DMS153 (cell line): ENCODE measurements at regions not wholly inside any gene's neighbourhood (a gene's known extent, or its start where the extent isn't known, plus 50 kb on each side); places are given as distances from the start of the nearest gene placed in this dataset.

Experiments used
- DNase-seq: peaks from one replicate; lab custom pipeline; 2025; lab: John Stamatoyannopoulos, UW

DNA sequence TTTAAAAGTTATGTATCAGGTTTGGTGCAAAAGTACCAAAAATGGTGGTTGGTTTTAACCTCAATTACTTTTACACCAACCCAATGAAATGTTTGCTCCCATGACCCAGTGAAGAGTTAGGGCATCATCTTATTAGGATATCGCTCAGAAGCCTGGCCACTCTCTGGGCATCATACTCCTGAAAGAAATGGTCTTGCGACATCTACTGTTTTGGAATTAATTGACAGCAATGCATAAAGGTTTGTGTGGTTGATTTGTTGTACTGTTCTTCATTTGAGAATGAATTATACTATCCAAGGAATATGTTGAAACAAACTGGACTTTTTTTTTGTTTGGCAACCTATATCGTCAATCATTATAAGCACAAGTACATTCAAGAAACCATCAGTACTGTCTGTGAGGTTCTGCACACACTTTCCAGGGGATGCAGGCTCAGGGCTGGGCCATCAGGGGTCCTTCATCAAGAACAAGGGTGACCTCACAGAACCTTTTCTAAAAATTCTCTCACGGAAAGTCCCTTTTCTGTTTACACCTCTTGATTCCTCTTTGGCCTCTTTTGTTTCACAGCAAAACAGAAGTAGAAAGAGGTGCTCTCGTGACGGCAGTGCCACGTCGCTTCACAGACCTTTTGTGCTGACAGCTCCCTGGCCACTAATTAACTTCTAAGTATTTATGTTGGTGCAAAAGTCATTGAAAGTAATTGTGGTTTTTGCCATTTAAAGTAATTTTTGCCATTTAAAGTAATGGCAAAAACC lies 117.2 kb upstream of the KLF6 start:
- no peak for DNase-seq

DNA sequence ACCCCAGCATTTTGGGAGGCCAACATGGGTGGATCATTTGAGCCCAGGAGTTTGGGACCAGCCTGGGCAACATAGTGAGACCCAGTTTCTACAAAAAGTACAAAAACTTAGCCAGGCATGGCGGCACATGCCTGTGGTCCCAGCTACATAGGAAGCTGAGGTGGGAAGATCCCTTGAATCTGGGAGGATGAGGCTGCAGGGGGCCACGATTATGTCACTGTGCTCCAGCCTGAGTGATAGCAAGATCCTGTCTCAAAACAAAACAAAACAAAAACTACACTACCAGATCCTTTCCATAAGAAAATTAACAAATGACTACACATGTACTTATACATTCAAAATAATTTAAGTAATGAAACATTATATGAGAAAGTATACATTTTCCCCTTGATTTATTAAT lies 116.4 kb upstream of the KLF6 start:
- no peak for DNase-seq

DNA sequence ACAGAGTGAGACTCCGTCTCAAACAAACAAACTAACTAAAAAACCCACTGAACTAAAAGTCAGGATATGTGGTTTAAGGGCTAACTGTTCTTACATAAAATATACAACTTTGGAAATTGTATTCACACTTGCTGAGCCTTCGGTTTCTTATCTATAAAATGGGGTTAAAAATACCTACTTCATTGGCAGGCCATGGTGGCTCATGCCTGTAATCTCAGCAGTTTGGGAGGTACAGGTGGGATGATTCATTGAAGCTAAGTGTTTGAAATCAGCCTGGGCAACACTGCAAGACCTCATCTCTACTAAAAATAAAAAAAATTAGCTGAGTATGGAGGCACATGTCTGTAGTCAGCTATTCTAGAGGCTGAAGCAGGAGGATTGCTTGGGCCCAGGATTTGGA lies 115.4 kb upstream of the KLF6 start:
- DNase-seq = no peak

DNA sequence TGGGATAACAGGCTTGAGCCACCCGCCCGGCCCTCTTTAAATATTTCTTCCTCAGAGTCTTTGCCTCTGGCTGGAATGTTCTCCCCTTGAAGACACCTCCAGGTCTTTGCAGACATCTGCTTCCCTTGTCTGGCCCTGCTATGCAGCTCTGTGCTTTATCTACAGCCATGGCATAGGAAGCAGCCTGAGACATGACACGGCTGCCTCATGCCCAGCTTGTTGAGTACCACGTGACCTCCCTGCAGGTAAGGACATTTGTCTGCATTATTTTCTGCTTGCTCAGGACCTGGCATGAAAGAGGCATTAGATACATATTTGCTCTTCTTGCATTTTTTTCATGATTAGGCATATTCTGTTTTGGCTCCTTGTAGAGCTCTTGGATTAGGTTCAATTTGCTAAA lies 113.8 kb upstream of the KLF6 start:
- peak; percentile 54 for DNase-seq

DNA sequence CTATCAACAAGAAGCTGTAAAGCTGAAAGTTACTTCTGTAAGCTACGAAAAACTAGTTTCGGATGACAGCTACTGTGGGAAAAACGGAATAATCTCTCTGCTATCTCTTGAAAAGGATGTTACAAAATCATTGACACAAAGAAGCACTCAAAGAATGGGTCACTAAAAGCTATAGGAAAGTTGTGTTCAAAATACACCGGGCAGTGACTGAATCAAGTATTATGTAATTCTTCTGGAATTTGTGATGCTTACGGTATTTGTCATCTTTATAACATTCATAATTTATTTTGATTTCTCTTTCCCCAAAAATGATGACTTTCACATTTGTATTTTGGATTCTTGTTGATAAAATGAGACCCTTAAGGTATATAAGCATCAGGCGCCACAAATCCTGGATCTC lies 112.1 kb upstream of the KLF6 start:
- no peak for DNase-seq

DNA sequence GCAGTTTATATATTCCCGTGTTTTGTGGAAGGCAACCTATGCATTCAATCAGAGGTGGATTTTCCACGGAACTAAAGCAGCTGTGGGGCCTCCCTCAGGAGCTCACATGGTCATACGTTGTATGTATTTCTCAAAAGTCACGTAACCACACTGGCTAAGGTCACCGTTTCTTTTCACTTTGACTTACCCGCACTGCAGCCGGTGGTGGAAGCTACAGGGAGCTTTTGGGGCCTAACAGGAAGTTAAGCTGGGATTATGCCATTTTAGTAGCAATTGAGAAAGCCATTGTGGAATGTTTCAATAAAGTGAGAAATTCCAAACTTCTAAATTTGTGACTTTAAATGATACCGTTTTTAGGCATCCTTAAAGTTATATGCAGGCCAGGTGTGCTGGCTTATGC lies 111.2 kb upstream of the KLF6 start:
- no peak for DNase-seq

DNA sequence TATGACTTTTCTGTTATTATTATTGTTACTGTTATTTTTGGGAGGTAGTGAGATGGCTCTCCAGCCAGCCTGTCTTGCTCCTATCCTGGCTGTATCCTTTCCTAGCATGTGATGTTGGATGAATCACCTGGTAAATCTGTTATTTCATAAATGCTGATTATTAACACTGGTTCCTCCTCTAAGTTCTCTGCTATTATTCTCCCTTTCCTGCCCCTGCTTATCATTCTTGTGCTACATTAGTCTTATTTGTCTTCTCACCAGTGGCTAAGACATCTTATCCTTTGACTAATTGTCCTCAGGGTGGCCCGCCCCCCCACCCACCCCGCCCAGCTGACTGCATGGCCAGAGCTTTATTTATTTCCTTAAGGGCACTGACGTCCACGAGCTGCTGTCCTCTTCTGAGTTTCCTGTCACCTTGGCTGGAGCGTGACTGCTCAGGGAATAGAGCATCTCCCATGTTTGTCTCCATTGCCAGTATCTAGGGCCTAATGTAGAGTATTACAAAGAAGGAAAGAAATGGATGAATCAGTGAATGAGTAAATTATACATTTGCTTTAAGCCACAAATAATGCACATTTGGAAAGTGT lies 110.1 kb upstream of the KLF6 start:
- no peak for DNase-seq

DNA sequence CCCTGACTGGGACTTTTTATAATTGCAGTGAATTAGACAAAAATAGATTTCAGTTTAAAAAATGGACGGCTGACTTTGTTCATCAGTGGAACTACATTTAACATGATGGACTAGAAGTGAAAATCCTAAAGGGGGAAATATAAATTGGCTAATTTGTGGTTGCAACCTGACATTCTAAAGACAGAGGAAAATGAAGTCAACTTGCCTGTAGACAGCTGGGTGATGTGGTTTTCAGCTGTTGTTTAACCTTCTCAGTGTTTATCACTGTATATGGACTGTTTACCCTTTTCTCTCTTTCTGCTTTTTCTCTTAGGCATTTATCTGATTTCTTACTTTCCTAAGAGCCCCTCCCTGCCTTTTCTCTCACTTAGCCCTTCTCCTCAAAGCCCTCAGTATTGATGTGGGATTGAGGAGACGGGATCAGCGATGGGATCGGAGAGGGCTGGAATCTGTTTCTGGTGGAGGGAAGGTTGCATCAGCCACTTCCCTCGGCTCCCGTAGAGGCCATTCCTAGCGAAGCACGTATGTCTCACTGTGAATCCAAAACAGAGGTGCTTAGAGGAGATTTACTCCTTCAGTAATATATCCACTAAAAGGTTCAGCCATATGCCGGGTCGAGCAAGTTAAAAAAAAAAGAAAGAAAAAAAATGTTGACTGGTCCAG lies 109.0 kb upstream of the KLF6 start:
- DNase-seq = no peak

DNA sequence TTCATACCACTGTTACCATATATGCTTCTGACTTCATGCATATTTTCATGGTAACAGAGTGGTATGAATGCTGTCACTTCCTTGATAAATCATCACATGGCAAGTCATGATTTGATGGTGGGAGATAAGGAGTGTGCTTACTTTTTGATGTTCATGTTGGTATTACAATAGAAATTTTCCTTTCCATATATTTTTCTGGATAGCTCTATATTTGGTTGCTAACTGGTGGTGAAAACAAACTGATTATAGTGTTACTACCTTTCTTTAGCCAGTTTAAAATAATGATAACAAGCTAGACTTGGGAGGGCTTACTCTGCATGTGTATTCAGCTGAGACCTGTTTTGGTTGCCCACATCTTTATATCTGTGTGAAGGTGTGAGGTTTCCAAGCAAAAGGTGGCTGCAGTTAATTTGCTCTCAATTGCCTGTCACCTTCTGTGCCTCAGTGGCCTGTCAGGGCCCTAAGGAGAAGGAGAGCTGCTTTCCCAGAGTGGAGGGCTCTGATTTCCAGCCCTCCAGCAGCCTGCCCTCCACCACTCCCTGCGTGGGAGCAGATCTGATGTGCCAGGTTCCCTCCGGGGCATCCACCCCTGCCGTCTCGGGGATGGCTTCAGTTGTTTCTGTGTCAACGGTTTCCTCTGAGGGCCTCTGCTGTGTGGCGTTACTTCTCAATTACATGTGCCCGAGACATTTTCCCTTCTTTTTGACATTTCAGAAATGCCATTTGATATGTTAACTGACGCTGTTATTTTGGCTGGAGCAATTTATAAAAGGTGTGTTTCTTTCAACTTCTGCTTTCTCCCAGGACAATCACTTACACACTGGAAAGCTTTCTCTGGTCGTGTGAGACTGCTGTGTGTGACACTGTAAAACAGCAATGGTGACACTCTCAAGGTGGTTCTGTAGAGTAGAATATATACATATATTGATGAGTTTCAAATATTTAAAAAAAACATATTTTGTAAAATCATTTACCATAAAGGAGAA lies 107.7 kb upstream of the KLF6 start:
- DNase-seq = no peak

DNA sequence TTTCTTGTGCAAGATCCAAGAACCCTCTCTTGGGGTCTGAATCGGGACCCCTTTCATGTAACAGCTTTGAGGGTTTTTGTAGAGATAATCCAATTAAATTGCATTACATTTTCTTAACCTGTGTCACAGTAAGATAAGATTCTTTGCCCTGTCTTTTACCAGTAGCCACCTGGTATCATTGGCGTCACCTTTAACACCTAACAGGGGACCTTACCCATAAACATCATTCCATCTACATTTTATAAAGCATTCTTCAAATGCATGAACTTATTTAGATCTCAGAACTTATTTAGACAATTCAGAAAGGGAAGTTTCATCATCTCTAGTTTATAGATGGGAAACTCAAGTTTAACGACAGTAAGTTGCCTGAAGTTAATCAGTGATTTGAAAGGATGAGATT lies 106.4 kb upstream of the KLF6 start:
- DNase-seq = no peak

DNA sequence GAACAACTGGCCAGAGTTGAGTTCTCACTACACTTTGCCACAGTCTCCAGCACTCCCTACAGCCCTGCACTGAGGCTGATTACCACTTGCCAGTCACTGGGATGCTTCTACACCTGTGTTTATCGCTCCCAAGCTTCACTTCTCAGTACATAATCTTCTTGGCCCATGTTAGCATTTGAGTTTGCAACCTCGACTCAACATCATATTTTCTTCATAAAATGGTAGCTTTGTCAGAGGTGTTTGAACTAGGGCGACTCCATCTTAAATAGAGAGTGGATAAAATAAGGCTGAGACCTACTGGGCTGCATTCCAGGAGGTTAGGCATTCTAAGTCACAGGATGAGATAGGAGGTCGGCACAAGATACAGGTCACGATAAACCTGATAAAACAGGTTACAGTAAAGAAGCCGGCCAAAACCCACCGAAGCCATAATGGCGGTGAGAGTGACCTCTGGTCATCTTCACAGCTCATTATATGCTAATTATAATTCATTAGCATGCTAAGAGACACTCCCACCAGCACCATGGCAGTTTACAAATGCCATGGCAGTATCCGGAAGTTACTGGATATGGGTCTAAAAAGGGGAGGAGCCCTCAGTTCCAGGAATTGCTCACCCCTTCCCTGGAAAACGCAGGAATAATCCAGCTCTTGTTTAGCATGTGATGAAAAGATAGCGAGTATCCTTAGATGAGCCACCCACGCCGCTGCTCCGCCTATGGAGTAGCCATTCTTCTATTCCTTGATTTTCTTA lies 105.8 kb upstream of the KLF6 start:
- DNase-seq = no peak

DNA sequence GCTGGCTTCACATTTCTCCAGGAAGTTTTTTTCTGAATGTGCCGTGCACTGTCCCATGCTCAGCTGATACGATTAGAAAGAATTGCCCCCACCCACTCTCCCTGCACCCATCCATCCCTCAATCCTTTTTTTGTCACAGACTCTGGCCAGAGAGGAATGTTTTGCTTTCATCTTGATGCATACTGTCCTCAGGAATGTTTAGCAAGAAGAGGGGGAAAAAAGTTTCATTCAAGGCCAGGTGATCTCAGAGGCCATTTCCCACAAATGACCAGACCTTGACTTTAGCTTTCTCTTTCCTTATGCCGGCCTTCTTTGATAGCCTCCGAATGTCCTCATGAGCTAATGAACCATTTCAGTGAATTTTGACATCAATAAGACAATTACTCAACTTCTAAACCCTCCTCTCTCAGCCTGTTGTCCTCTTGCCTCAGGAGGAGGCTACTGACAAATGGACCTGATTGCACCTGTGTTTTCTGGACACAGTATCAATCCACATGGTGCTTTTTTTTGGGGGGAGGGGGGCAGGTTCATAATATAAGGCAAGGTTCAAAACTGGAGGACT lies 105.0 kb upstream of the KLF6 start:
- DNase-seq = no peak

DNA sequence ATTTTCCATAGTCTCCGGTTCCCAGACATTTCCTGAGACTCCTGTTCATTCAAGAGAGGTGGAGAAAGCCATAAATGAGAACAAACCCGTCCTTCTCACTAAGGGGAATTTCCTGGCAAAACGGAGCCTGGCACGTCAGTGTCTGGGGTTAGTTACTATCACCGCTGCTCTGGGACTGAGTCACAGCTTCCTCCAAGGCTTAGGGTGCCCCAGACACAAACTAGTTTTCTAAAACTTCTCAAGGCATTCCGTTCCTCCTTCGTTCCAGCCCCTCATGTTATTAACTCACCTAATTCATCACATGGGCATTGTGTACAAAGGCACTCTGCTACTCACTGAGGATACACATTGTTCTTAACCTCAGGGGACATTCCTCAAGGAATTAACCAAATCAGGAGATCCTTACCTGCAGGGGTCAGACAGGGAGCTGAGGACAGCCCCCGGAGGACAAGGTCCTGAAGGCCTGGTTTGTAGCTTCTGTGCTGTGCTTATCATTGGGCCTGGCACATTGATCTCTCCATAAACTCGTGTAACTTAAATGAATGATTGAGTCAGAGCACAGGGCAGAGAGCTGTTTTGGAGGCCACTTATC lies 103.0 kb upstream of the KLF6 start:
- no peak for DNase-seq

DNA sequence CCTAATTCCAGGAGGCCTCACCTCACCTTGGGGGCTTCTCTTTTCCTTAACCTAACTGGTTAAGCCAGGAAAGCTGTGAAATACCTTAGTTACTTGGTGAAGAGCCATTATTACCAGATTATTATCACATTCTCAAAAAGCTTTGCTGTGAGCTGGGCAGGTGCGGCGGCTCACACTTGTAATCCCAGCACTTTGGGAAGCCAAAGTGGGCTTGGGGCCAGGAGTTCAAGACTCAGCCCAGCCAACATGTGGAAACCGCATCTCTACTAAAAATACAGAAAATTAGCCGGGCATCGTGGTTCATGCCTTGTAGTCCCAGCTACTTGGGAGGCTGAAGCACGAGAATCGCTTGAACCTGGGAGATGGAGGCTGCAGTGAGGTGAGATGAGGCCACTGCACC lies 102.4 kb upstream of the KLF6 start:
- DNase-seq = no peak

DNA sequence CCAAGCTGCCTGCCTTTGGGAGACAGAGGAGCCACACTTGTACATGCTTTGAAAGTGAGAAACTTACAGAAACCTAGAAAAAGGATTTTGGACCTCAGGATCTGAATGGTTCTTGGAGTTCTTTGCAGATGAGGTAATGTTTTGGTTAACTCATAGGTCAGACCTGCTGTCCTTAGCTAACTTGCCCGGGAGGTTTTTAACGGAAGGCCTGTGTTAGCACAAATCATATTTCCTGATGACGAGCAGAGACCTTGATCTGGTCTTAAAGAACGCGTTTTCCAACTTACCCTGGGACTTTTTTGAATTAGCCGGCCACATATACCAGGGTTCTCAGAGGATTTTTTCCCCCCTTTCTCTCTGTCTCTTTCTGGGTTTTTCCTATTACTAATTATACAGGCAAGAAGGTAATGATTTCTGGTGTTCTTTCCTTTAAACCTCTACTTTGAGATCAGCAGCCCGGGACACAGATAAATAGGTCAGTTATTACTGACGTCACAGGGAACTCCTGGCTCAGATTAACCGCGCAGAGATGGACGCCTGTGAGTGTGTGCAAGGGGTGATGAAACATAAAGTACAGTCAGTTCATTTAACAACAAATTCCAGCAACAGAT lies 101.7 kb upstream of the KLF6 start:
- no peak for DNase-seq

DNA sequence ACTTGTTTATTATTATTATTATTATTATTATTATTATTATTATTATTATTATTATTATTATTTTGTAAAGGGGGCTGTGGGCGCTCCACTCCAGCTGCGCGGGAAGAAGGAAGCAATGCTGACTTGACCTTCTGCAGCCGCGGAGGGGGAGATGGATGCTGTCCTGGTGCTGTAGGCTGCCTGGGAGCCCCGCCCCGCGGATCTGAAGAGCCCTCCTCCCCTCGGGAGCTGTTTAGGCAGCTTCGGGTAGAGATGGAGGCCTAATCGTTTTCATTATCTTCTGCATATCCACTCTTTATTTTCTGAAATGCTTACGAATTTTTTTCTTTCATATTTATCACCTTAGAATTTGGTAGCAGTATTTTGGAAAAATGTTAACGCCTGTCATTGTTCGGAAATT lies 101.2 kb upstream of the KLF6 start:
- peak; percentile 1 for DNase-seq

DNA sequence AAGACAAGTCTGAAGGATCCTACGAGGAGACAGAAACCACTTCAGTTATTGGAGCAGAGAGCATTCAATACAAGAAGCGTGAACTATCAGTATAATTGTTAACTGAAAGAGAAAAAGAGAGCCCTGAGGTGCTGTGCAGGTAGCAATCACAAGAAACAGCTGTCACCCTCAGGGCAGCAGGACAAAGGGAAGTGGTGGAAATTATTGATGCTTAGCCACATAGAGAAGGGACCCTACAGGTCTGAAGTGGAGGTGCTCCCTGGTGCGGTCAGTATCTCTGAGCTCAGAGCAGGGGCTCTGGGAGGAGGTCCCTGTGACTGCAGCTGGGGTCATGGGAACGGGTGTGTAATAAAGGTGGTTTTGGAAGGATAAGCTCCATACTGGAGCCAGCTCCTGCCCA lies 97.8 kb upstream of the KLF6 start:
- DNase-seq = no peak

DNA sequence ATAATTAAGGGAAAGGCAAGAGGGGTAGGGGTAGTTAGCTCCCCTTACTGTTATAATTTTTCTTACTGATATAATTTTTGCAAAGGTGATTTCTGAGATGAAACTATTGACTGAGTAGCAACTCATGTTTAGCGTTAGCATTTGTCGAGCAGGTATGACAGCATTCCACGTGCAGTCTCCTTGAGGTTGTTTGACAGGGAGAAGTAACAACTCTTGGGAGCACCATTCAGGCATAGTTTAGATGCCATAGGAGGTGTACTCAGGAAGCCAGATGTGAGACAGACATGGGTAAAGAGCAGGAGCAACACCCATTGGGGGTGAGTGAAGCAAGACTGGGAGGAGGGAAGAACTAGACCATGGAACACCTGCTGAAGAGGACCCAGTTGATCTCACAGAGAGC lies 96.6 kb upstream of the KLF6 start:
- no peak for DNase-seq

DNA sequence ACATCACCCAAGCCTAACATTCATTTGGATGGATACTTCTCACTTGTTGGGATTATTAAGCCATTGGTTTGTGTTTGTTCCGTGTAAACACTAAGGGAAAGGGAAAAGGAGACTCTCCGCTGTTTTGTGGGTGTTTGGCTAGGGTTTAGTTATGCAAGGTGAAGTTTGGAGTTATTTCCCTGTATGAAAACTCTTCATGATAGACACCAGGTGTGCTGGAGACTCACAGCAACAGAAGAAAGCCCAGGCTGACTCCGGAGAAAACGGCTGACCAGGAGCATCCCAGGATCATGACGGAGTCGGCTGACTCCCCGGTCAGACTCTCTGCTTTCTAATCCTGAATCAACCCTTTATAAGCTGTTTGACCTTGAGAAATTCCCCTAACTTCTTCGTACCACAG lies 94.1 kb upstream of the KLF6 start:
- peak; percentile 19 for DNase-seq

DNA sequence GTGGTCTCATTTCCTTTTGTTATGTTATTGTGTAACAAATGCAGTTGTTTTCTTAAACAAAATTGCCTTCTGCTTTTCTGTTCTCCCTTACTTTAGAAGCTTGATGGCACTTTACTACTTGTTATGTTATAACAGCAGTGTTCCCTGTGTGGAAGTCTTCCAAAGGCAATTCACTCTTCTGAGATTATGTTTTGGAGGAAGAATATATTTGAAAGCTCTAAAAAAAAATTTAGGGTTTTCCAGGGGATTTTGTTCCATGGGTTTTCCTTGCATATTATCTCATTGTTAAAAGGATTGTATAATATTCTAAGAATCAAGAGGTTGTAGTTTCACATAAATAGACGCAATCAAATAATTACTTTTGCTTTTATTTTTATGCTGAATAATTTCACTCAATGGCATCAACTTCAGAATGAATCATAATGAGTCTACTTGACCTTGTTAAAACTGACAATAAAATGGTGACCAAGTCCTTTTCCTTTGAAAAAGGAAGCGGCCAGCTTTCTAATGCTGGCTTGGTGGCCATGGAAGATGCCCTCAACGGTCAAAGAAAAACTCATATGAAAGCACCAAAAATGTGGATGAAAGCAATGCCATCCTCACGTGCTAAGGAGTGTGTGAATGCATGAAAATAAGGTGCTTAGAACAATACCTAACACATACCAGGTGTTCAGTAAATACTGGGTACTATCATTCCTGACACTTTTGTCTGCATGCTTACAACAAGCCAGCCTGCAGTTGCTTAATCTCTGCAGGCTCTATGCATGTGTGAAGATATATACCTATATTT lies 92.4 kb upstream of the KLF6 start:
- no peak for DNase-seq
